Cardiac septum (tissue), 1 donor: ENCODE measurements at regions not wholly inside any gene's neighbourhood (a gene's known extent, or its start where the extent isn't known, plus 50 kb on each side); places are given as distances from the start of the nearest gene placed in this dataset.
"Not testable (repeated sequence)": the region's sequence is repeated elsewhere in the genome, so short reads cannot be mapped to it uniquely, and the experiment has no call there.

Experiments used
- DNase-seq: peaks from one replicate; pipeline ENCODE4 v3.0.0-alpha.2; 2020; ENCODE audit warnings: low spot score
- intact Hi-C: fragments of 100-400 bp; cut with DNase I; formaldehyde crosslinking; loops from one replicate; pipeline ENCODE4 v1.14.0; 2022
- donor health status: DM: no; HTN: no; CAD: no.

DNA sequence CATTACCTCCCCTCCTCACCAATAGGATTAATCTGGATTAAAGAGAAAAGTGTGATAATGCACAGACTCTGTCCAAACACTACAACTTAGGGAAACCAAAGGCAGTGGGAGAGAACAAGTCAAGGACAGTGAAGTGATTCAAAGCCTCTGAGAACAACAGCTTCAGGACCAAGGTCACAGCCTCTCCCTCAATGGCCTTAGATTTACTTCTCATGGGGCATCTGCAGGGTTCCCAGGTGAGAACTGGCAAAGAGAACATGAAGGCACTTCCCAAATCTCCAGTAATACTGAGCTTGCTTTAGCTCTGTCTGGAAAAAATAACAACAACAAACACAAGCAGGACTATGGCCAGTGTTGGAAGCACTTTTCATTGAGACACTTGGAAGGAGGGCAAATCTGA is 99.8 kb upstream of the GOLGA6L22 start:
- intact Hi-C loops, DNase-seq: not testable (repeated sequence)

- intact Hi-C loops, DNase-seq: not testable (repeated sequence)
Observed at GRCh38 chr15:22359587-22359986, 99.1 kb upstream of the GOLGA6L22 start.

DNA sequence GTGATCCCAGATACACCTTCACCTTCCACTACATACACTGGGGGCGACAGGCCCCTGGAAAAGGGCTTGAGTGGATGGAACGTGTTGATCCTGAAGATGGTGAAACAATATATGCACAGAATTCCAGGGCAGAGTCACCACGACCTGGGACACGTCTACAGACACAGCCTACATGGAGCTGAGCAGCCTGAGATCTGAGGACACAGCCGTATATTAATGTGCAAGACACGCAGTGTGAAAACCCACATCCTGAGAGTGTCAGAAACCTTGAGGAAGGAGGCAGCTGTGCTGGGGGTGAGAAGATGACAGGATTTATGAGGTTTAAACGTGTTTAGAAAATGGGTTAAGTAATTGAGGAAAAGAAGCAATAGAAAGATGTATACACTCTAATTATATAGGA is 98.0 kb upstream of the GOLGA6L22 start:
- intact Hi-C loops, DNase-seq: not testable (repeated sequence)

GRCh38 chr15:22362502-22362901 is 96.2 kb upstream of the GOLGA6L22 start:
- not testable (repeated sequence) for DNase-seq

GRCh38 chr15:22371246-22371834 is 87.4 kb upstream of the GOLGA6L22 start:
- DNase-seq, intact Hi-C loops: not testable (repeated sequence)

More at GRCh38 chr15:22362502-22362901, 96.2 kb upstream of the GOLGA6L22 start:
- intact Hi-C loops = not testable (repeated sequence)

- intact Hi-C loops, DNase-seq: not testable (repeated sequence)
Observed at GRCh38 chr15:22374531-22374930, 84.2 kb upstream of the GOLGA6L22 start.

- intact Hi-C loops, DNase-seq: not testable (repeated sequence)
Observed at GRCh38 chr15:22375829-22376228, 82.9 kb upstream of the GOLGA6L22 start.

DNA sequence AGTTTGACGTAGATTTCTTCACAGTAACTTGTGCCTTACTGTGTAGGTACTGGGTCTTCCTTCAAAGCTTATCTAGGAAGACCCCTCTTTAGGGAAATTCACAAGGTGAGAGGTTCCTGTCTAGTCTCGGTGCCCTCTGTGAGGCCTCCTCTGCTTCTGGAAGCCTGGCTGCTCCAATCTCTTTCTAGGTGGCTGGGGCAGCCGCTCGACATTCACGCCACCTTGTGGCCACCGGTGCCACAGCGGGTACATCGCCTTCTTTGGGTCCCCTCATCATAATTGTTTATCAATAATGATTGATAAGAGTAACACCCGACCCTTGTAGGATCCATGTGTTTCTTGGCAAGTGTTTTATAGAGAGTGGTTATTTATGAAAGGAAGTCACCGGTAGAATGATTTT is 80.8 kb upstream of the GOLGA6L22 start:
- DNase-seq, intact Hi-C loops: not testable (repeated sequence)

DNA sequence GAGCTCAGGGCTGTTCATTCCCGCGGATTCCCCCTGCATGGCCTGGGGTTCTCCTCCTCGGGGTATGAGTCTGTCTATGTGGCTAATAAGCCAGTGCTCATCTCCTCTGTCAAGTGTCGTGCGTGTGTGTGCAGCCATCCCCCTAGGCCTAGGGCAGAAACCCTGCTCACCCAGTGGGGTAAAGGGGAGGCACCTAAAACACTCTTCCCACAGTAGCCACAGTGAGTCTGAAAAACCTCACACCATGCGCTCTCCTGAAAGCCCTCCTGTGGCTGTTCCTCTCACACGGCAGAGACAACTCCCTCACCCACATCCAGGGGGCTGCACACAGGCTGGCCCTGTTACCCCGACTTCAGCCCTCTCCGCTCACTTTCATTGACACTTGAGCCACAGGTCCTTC is 71.0 kb upstream of the GOLGA6L22 start:
- intact Hi-C loops, DNase-seq: not testable (repeated sequence)

- DNase-seq, intact Hi-C loops: not testable (repeated sequence)
Observed at GRCh38 chr15:22388365-22388764, 70.3 kb upstream of the GOLGA6L22 start.

DNA sequence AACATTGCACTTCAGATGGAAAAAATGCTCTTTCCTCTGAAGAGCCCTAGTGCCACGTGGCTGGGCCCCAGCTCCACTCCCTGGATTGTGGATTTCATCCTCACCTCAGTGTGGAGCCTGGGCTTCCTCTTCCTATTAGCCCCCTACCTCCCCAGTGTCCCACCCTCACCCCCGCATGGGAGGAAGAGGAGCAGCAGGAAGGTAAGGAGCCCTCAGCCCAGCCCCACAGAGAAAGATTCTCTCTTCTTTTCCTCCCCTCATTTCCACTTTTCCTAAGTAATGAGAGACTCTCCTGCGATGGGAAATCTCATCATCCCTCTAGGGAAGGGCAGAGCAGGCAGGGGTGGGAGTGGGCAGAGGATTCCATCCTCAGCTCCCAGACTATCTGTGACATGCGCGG is 57.5 kb upstream of the GOLGA6L22 start:
- peak; percentile 36 for DNase-seq
- intact Hi-C loops = not testable (repeated sequence)

DNA sequence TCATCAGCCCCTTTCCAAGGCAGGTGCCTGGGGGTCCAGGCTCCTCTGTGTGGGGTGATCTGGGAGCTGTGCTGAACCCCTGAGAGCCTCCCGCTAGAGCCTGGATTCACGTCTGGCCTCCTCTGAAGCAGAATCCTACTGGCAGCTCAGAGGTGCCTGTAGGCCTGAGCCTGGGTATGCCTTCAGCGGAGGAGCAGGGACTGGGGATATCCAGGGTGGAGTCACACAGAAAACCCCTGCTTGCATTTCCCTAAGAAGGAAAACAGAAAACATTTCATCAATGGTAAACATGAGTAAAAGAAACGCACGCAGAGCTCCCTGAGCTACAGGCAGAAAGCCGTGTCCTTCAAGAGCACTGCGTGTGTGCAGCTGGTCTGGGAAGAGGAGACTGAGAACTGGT is 57.0 kb upstream of the GOLGA6L22 start:
- peak; percentile 69 for DNase-seq

DNA sequence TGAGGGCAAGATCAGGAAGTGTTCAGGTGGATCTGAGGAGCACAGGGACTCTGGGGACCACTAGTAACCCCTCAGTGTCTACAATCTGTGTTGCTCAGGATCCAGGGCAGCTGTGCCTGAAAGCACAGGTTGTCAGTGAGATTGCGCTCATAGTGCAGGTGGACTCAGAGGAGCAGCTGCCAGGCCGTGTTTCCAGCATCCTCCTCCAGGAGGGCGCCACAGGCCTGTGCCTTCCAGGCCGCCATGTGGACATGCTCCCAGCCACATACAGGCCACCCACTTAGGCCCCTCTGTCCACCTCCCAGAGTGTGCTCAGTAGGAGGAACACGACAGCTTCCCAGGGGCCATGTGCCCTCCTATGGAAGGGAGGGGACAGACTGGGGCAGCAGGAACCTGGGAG is 52.9 kb upstream of the GOLGA6L22 start:
- intact Hi-C loops, DNase-seq: not testable (repeated sequence)

More for the DNA sequence above, 57.0 kb upstream of the GOLGA6L22 start:
- intact Hi-C loops = not testable (repeated sequence)
